GM12801 (cell line): ENCODE measurements at regions not wholly inside any gene's neighbourhood (a gene's known extent, or its start where the extent isn't known, plus 50 kb on each side); places are given as distances from the start of the nearest gene placed in this dataset.

ENCODE experiments used
- TF ChIP-seq, protein P1 (sequence below): IDR thresholded peaks from one replicate; pipeline ENCODE4 v1.5.1; 2011; ENCODE audit warnings: control low read depth; ENCODE audit not compliant: insufficient read length; ENCODE audit errors: extremely low read depth

DNA sequence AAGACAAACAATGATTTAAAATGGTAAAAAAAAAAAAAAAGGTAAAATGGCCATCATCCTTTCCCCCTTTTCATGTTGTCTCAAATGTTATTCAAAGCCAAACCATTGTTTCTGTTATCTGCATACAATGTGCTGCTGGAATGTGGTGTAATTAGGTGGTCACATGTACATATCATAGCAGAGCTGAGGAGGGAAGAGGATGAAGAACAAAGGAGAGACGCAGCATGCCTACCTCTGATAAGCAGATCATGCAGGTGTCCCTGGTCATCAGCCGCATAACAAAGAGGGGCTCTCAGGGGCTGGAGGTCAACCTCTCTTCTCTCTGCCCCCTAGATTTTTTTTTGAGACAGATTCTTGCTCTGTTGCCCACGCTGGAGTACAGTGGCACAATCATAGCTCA is 141.0 kb downstream of the CARTPT start:
- TF ChIP-seq, protein P1, sequence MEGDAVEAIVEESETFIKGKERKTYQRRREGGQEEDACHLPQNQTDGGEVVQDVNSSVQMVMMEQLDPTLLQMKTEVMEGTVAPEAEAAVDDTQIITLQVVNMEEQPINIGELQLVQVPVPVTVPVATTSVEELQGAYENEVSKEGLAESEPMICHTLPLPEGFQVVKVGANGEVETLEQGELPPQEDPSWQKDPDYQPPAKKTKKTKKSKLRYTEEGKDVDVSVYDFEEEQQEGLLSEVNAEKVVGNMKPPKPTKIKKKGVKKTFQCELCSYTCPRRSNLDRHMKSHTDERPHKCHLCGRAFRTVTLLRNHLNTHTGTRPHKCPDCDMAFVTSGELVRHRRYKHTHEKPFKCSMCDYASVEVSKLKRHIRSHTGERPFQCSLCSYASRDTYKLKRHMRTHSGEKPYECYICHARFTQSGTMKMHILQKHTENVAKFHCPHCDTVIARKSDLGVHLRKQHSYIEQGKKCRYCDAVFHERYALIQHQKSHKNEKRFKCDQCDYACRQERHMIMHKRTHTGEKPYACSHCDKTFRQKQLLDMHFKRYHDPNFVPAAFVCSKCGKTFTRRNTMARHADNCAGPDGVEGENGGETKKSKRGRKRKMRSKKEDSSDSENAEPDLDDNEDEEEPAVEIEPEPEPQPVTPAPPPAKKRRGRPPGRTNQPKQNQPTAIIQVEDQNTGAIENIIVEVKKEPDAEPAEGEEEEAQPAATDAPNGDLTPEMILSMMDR, result no peak

DNA sequence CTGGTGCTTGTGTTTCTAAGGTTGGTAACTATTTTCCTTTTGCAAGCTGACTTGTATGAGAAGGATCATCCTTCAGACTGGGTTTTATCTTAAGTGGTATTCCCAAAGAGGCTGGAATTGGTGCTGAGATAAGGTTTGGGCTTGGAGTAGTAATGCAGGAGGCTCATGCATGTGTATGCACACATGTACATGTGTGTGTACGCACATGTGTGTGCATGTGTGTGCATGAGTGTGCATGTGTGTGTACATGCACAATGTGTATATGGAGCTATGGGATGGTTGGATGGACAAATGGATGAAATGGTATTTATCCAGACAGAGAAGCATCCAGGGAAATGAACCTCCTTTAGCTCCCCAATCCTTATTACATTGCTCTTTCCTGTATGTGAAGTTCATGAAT is 142.6 kb downstream of the CARTPT start:
- TF ChIP-seq, protein P1, result no peak

DNA sequence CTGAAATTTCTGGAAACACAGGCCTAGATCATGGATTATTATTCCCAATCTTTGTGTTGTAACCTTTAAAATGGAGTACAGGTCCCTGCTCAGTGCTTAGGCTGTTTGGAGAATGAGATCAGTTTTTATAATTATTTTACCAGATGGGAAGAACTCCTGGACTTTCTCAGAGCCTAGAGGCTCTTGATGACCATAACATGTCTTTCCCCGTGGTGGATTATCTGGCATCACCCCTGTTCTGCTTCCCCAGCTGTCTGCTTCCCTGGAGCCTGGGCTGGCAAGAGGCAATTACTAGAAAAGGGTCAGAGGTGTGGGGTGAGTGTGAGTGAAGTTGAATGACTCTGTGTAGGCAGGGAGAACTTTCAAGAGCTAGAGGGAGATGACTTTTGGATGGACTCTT is 143.0 kb downstream of the CARTPT start:
- TF ChIP-seq, protein P1, result no peak

DNA sequence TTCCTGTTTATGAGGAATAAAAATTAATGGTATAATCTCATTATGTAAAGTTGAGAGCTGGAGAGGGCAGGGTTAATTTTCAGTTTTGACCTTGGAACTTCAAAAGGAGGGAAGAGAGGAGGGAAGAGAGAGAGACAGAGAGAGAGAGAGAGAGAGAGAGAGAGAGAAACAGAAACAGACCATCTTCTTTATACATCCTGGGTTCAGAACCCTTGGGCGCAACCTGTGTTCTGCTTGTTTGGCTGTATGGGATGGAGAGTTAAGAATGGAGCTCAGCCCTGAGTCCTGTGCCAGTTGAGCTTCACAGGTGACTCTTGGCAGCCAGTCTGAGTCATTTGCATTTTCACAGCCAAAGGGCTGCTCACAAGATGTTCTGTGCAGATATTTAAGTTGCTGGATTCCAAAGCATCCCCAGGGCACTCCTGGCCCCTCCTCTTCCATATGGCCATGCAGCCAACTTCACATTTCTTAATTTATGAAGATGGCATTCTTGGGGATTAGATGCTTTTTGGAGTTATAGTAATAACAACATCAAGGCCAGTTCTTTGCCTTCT is 143.5 kb downstream of the CARTPT start:
- TF ChIP-seq, protein P1, result no peak

DNA sequence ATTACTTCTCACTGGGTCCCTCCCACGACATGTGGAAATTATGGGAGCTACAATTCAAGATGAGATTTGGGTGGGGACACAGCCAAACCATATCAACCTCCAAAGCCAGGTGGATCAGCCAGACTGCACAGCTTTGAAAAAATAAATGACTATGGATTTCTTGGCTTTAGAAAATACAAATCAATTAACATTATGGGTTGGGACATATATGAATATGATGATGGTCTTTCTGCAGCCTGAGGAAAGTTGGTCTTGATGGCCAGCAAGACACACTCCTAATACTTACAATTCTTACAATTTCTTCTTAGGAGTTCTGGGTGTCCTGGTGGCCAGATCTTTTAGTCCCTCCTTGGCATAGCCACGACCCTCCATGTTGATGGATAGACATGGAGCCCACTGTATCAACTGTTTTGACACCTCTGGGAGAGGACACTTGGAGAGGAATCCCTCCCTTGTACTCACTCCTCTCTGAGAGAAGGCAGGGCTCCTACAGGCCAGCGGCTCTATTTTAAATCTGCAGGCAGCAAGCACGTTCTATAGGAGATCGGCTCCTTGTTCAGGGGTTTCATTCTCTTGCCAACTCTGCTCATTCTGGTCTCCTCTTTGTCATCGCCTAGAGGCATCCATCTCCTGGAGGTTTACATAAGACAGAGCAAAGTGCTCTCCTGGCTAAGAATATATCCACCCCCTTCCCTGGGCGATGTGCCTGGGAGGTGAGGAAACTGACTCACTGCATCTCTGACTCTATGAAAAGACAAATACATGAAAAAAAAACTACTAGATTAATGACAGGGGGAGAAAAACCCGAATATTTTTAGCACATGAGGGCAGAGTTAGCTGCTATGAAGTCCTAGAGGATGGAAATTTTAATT is 145.9 kb downstream of the CARTPT start:
- TF ChIP-seq, protein P1, result no peak

DNA sequence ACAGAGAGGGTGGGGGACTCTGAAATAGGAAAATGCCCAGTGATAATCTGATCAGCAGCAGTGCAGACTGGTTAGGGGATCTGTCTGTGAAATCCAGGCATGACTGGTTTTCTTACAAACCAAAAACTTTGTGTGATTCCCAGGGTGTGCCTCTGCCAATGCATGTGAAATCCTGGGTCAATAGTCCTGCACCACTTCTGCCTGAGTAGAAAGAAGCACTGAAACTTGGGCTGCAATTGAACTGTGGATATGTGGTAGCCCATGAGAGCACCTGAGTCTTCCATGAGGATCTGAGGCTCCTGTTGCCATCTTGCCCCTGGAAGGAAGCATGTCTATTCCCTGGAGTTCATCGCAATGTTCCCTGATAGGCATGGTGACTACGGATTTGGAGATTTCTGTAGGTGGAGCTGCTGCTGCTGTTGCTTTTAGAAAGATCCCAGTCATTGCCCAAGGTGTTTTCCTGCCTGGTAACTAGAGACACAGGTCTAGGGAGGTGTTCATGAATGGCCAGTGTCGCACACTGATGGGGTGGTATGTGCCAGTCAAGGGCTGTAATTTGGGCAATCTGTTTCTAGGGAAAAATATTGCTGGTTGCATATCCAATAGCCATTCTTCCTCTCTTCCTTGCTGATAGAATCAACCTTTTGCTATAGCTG is 146.7 kb downstream of the CARTPT start:
- TF ChIP-seq, protein P1, result no peak

DNA sequence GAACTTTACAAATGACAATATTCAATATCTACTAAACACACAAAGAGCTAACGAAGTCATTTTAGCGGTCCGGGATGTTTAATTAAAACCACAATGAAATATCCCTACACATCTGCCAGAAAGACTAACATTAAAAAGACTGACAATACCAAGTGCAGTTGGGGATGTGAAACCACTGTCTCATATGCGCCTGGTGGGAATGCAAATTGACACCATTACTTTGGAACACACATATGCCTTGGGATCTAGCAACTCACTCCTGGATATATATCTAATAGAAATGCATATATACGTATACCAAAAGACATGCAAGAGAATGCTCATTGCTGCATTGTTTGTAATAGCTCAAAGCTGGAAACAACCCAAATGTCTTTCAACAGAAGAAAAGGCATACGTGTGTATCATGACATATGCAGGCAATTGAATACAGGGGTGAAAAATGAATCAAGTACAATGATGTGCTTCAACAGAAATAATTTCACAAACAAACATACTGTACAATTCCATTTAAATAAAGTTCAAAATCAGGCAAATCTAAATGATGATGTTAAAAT is 153.3 kb downstream of the CARTPT start:
- TF ChIP-seq, protein P1, result no peak
